Neural cell (in vitro differentiated cells): ENCODE measurements at regions not wholly inside any gene's neighbourhood (a gene's known extent, or its start where the extent isn't known, plus 50 kb on each side); places are given as distances from the start of the nearest gene placed in this dataset.

Experiments used
- H2AFZ ChIP-seq: fragments of 200-600, 300-800 bp; sonication (generic), shearing (Covaris generic); 2 replicates; pipeline ENCODE4 v1.6.0; 2014; ENCODE audit warnings: low read depth, mild to moderate bottlenecking, antibody characterized with exemption, low read length, moderate library complexity
- H3F3A ChIP-seq: fragments of 200-600 bp; shearing (Covaris generic); 2 replicates; pipeline ENCODE4 v1.6.1; 2016; ENCODE audit warnings: mild to moderate bottlenecking, moderate library complexity, mixed read lengths, antibody characterized with exemption, low read length; ENCODE audit not compliant: insufficient read depth, poor library complexity, severe bottlenecking
- H3K27ac ChIP-seq: fragments of 200-600, 300-800 bp; sonication (generic), shearing (Covaris generic); 2 replicates; pipeline ENCODE4 v1.5.1; 2014; ENCODE audit warnings: mild to moderate bottlenecking, low read length, moderate library complexity
- H3K27me3 ChIP-seq: fragments of 300-800, 200-600 bp; sonication (generic), shearing (Covaris generic); 2 replicates; pipeline ENCODE4 v1.6.0; 2014; ENCODE audit warnings: mild to moderate bottlenecking, low read depth, low read length, moderate library complexity; ENCODE audit not compliant: insufficient read depth
- H3K36me3 ChIP-seq: fragments of 300-800, 200-600 bp; sonication (generic), shearing (Covaris generic); 2 replicates; pipeline ENCODE4 v1.5.1; 2014; ENCODE audit warnings: mild to moderate bottlenecking, antibody characterized with exemption, low read length, moderate library complexity; ENCODE audit not compliant: insufficient read depth
- H3K4me2 ChIP-seq: fragments of 300-800, 200-600 bp; sonication (generic), shearing (Covaris generic); 2 replicates; pipeline ENCODE4 v1.6.0; 2014; ENCODE audit warnings: mild to moderate bottlenecking, low read length
- H3K4me3 ChIP-seq: fragments of 300-800, 200-600 bp; sonication (generic), shearing (Covaris generic); 2 replicates; pipeline ENCODE4 v1.5.1; 2014; ENCODE audit warnings: mild to moderate bottlenecking, low read length, moderate library complexity
- H3K79me2 ChIP-seq: fragments of 200-600 bp; shearing (Covaris generic); replicated peaks from 2 replicates; pipeline ENCODE4 v1.6.0; 2014; ENCODE audit warnings: mild to moderate bottlenecking, low read length, moderate library complexity; ENCODE audit not compliant: insufficient read depth
- H3K9ac ChIP-seq: fragments of 300-800, 200-600 bp; sonication (generic), shearing (Covaris generic); 2 replicates; pipeline ENCODE4 v1.6.1; 2016; ENCODE audit warnings: mild to moderate bottlenecking, low read length, mixed read lengths
- H3K9me2 ChIP-seq: fragments of 200-600 bp; shearing (Covaris generic); 2 replicates; pipeline ENCODE4 v1.6.1; 2016; ENCODE audit warnings: mild to moderate bottlenecking, low read length, mixed read lengths; ENCODE audit not compliant: insufficient read depth
- H3K9me3 ChIP-seq: fragments of 200-600, 300-800 bp; sonication (generic), shearing (Covaris generic); 2 replicates; pipeline ENCODE4 v1.6.1; 2016; ENCODE audit warnings: mild to moderate bottlenecking, mixed run types, low read length, moderate library complexity, mixed read lengths
- H4K20me1 ChIP-seq: fragments of 200-600 bp; shearing (Covaris generic); 2 replicates; pipeline ENCODE4 v1.6.1; 2016; ENCODE audit warnings: mild to moderate bottlenecking, mixed run types; ENCODE audit not compliant: insufficient read depth
- EP300 ChIP-seq: fragments of 450-650 bp; conservative IDR thresholded peaks from 2 replicates; pipeline ENCODE4 v1.6.1; 2014; ENCODE audit warnings: antibody characterized with exemption, mild to moderate bottlenecking, moderate library complexity; ENCODE audit not compliant: poor library complexity, severe bottlenecking
- EZH2 ChIP-seq: fragments of 200-600, 300-800 bp; shearing (Covaris generic), sonication (generic); IDR thresholded peaks from 2 replicates; pipeline ENCODE4 v1.6.1; 2014; ENCODE audit warnings: antibody characterized with exemption, low read length, borderline replicate concordance, mild to moderate bottlenecking; ENCODE audit not compliant: insufficient read depth, poor library complexity, severe bottlenecking
- MXI1 ChIP-seq: fragments of 450-650 bp; conservative IDR thresholded peaks from 2 replicates; pipeline ENCODE4 v1.6.1; 2014; ENCODE audit warnings: antibody characterized with exemption, mild to moderate bottlenecking; ENCODE audit not compliant: poor library complexity, severe bottlenecking
- POLR2AphosphoS5 ChIP-seq: IDR thresholded peaks from 2 replicates; pipeline ENCODE4 v1.6.1; 2012
- RAD21 ChIP-seq: fragments of 450-650 bp; conservative IDR thresholded peaks from 2 replicates; pipeline ENCODE4 v1.6.1; 2014; ENCODE audit warnings: antibody characterized with exemption, mild to moderate bottlenecking, moderate library complexity
- SMC3 ChIP-seq: fragments of 450-650 bp; conservative IDR thresholded peaks from 2 replicates; pipeline ENCODE4 v1.6.1; 2014; ENCODE audit warnings: antibody characterized with exemption, mild to moderate bottlenecking, moderate library complexity; ENCODE audit not compliant: poor library complexity
- TAF1 ChIP-seq: IDR thresholded peaks from 2 replicates; pipeline ENCODE4 v1.6.1; 2012; ENCODE audit warnings: low read depth
- TF ChIP-seq, protein P1 (sequence below): IDR thresholded peaks from 2 replicates; pipeline ENCODE4 v1.6.1; 2012; ENCODE audit warnings: borderline replicate concordance
- TF ChIP-seq, protein P2 (sequence below): fragments of 450-650 bp; IDR thresholded peaks from 2 replicates; pipeline ENCODE4 v1.5.1; 2014; ENCODE audit warnings: antibody characterized with exemption, mild to moderate bottlenecking, moderate library complexity; ENCODE audit not compliant: poor library complexity, severe bottlenecking

DNA sequence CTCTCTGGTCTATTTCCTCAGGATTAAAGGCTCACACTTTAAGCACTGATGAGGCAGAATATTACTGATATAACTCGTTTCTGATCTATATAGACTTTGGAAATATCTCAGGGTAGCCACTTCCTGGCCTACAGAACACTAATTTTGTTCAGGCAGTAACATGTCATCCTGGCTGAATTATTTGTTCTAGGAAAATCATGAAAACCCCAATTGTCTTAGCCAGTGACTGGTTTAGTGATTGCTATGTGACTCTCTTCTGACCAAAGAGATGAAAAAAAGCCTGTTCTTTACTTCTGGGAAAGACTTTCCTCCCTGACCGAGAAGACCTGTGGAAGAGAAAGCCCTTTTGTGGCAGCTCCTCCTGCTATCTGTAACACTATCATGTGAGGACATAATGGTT, 453.7 kb downstream of the SETD4 start:
- no peaks in the 10 kb centered on the region for H4K20me1 ChIP-seq
- H3K27me3 ChIP-seq = no peaks in the 10 kb centered on the region
- no peaks in the 10 kb centered on the region for H3K79me2 ChIP-seq
- no peaks in the 10 kb centered on the region for H3K36me3 ChIP-seq
- H3K4me3 ChIP-seq = no peak overlapping the region
- no peaks in the 10 kb centered on the region for H3K9me3 ChIP-seq
- TF ChIP-seq RAD21 (no peak), SMC3 (no peak), EP300 (no peak), EZH2 (no peak), POLR2AphosphoS5 (no peak), MXI1 (no peak), TAF1 (no peak)
- TF ChIP-seq, protein P1, sequence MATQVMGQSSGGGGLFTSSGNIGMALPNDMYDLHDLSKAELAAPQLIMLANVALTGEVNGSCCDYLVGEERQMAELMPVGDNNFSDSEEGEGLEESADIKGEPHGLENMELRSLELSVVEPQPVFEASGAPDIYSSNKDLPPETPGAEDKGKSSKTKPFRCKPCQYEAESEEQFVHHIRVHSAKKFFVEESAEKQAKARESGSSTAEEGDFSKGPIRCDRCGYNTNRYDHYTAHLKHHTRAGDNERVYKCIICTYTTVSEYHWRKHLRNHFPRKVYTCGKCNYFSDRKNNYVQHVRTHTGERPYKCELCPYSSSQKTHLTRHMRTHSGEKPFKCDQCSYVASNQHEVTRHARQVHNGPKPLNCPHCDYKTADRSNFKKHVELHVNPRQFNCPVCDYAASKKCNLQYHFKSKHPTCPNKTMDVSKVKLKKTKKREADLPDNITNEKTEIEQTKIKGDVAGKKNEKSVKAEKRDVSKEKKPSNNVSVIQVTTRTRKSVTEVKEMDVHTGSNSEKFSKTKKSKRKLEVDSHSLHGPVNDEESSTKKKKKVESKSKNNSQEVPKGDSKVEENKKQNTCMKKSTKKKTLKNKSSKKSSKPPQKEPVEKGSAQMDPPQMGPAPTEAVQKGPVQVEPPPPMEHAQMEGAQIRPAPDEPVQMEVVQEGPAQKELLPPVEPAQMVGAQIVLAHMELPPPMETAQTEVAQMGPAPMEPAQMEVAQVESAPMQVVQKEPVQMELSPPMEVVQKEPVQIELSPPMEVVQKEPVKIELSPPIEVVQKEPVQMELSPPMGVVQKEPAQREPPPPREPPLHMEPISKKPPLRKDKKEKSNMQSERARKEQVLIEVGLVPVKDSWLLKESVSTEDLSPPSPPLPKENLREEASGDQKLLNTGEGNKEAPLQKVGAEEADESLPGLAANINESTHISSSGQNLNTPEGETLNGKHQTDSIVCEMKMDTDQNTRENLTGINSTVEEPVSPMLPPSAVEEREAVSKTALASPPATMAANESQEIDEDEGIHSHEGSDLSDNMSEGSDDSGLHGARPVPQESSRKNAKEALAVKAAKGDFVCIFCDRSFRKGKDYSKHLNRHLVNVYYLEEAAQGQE = no peak
- TF ChIP-seq, protein P2, sequence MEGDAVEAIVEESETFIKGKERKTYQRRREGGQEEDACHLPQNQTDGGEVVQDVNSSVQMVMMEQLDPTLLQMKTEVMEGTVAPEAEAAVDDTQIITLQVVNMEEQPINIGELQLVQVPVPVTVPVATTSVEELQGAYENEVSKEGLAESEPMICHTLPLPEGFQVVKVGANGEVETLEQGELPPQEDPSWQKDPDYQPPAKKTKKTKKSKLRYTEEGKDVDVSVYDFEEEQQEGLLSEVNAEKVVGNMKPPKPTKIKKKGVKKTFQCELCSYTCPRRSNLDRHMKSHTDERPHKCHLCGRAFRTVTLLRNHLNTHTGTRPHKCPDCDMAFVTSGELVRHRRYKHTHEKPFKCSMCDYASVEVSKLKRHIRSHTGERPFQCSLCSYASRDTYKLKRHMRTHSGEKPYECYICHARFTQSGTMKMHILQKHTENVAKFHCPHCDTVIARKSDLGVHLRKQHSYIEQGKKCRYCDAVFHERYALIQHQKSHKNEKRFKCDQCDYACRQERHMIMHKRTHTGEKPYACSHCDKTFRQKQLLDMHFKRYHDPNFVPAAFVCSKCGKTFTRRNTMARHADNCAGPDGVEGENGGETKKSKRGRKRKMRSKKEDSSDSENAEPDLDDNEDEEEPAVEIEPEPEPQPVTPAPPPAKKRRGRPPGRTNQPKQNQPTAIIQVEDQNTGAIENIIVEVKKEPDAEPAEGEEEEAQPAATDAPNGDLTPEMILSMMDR = no peak
- H3K4me2 ChIP-seq = no peak overlapping the region
- no peak overlapping the region for H3K9ac ChIP-seq
- no peak overlapping the region for H2AFZ ChIP-seq
- no peak overlapping the region for H3K27ac ChIP-seq
- H3F3A ChIP-seq = no peaks in the 10 kb centered on the region
- no peaks in the 10 kb centered on the region for H3K9me2 ChIP-seq

GRCh38 chr21:35606146-35606545, 454.2 kb downstream of the SETD4 start:
- Histone ChIP-seq H4K20me1 (no peaks in the 10 kb centered on the region), H3K9ac (no peak overlapping the region), H3K27me3 (no peaks in the 10 kb centered on the region), H3F3A (no peaks in the 10 kb centered on the region), H3K36me3 (no peaks in the 10 kb centered on the region), H3K27ac (no peak overlapping the region), H3K4me3 (no peak overlapping the region), H3K9me3 (no peaks in the 10 kb centered on the region), H3K79me2 (no peaks in the 10 kb centered on the region), H2AFZ (no peak overlapping the region), H3K9me2 (no peaks in the 10 kb centered on the region), H3K4me2 (no peak overlapping the region)
- no peak for TF ChIP-seq SMC3
- TF ChIP-seq MXI1 = no peak
- TF ChIP-seq EP300 = no peak
- no peak for TF ChIP-seq RAD21
- TF ChIP-seq, protein P1 = no peak
- no peak for TF ChIP-seq EZH2
- TF ChIP-seq, protein P2 = no peak
- no peak for TF ChIP-seq TAF1
- TF ChIP-seq POLR2AphosphoS5 = no peak
